Panc1 (cell line): ENCODE measurements at regions not wholly inside any gene's neighbourhood (a gene's known extent, or its start where the extent isn't known, plus 50 kb on each side); places are given as distances from the start of the nearest gene placed in this dataset.

ENCODE experiments used
- ATAC-seq: fragments of 200-7000 bp; cut with Tn5 transposase; 2 replicates; pipeline ENCODE4 v1.9.1; 2020; ENCODE audit warnings: mild to moderate bottlenecking, moderate library complexity
- BruUV-seq: library from RNA; stranded (reverse); fragments of 400-500 nt; replicated peaks from 2 replicates; lab custom pipeline; 2021; lab: Mats Ljungman, UMichigan
- CTCF ChIA-PET: fragments of 300-600 bp; sonication (Branson Sonifier 250); formaldehyde crosslinking; loops from one replicate; lab custom pipeline; 2022; ENCODE audit warnings: antibody characterized with exemption; lab: Charles Lee
- POLR2A ChIA-PET: fragments of 300-600 bp; sonication (Branson Sonifier 250); formaldehyde crosslinking; loops from one replicate; lab custom pipeline; 2022; ENCODE audit warnings: antibody characterized with exemption; lab: Charles Lee
- DNase-seq: peaks from one replicate; pipeline ENCODE4 v3.0.0-alpha.2; 2010; ENCODE audit warnings: low read depth, low spot score
- H3K27ac ChIP-seq: 2 replicates; pipeline ENCODE4 v1.5.1; 2011; ENCODE audit warnings: mild to moderate bottlenecking, low read length, inconsistent platforms
- H3K27me3 ChIP-seq: fragments of 200-500 bp; sonication (Bioruptor generic); 2 replicates; pipeline ENCODE4 v1.6.0; 2014; ENCODE audit warnings: low read length, inconsistent platforms; ENCODE audit not compliant: control insufficient read depth, insufficient read depth
- H3K36me3 ChIP-seq: fragments of 200-500 bp; sonication (Bioruptor generic); 2 replicates; pipeline ENCODE4 v1.5.1; 2014; ENCODE audit warnings: inconsistent platforms, mild to moderate bottlenecking, low read length, moderate library complexity; ENCODE audit not compliant: control insufficient read depth, insufficient read depth
- H3K4me1 ChIP-seq: 2 replicates; pipeline ENCODE4 v1.5.1; 2011; ENCODE audit warnings: inconsistent platforms, mild to moderate bottlenecking, low read length, moderate library complexity; ENCODE audit not compliant: control insufficient read depth, insufficient read depth
- H3K4me3 ChIP-seq, 2 experiments: 2 replicates each; pipeline ENCODE4 v1.5.1; 2011 to 2012; ENCODE audit warnings: low read depth in 2 of 2, low read length in 2 of 2, mild to moderate bottlenecking in 2 of 2, inconsistent platforms in 1 of 2, moderate library complexity in 1 of 2
- H3K9me3 ChIP-seq: fragments of 200-500 bp; sonication (Bioruptor generic); 2 replicates; pipeline ENCODE4 v1.5.1; 2014; ENCODE audit warnings: low read depth, mild to moderate bottlenecking, inconsistent platforms, low read length, moderate library complexity; ENCODE audit not compliant: control insufficient read depth, insufficient read depth
- POLR2AphosphoS5 ChIP-seq: IDR thresholded peaks from 2 replicates; pipeline ENCODE4 v1.6.1; 2012; ENCODE audit warnings: mild to moderate bottlenecking, low read depth, low read length, moderate library complexity
- REST ChIP-seq, 2 experiments: IDR thresholded peaks; 2 replicates each; pipeline ENCODE4 v1.6.1; 2011 to 2012; ENCODE audit warnings: low read depth in 2 of 2, control low read depth in 1 of 2, low read length in 1 of 2, mild to moderate bottlenecking in 1 of 2, moderate library complexity in 1 of 2; ENCODE audit not compliant: insufficient read depth in 1 of 2
- SIN3A ChIP-seq: IDR thresholded peaks from 2 replicates; pipeline ENCODE4 v1.6.1; 2012; ENCODE audit warnings: low read depth, mild to moderate bottlenecking, low read length, moderate library complexity, borderline replicate concordance; ENCODE audit not compliant: insufficient read depth
- TCF7L2 ChIP-seq: IDR thresholded peaks from 2 replicates; pipeline ENCODE4 v1.6.1; 2011; ENCODE audit warnings: mild to moderate bottlenecking, low read depth, low read length, inconsistent platforms
- in situ Hi-C: cut with HindIII; loops from 2 replicates; pipeline ENCODE4 v1.10.0; 2016; ENCODE audit warnings: low sequenced_read_pairs, low pct_unique_long_range_greater_than_20kb
- intact Hi-C: fragments of 100-400 bp; cut with micrococcal nuclease; formaldehyde crosslinking; loops from one replicate; pipeline ENCODE4 v1.10.0; 2022; ENCODE audit not compliant: unreplicated experiment
- TF ChIP-seq, protein P1 (sequence below): fragments of 450-650 bp; IDR thresholded peaks from 2 replicates; pipeline ENCODE4 v1.5.1; 2017; ENCODE audit warnings: mild to moderate bottlenecking

GRCh38 chr6:159501558-159501957, 191.5 kb downstream of the SOD2 start:
- ATAC-seq (no peak), DNase-seq (no peak)
- peaks cover 11% of the 10 kb centered on the region for H3K9me3 ChIP-seq
- no peaks in the 10 kb centered on the region for H3K27me3 ChIP-seq
- POLR2A ChIA-PET = no interaction called here
- no peak for TF ChIP-seq SIN3A
- TF ChIP-seq REST (IDR thresholded peaks at IDR 0.05; ENCODE audit: insufficient read depth in 1 of 2, low read depth in 2 of 2, low read length in 1 of 2) = no peak
- TF ChIP-seq, protein P1, sequence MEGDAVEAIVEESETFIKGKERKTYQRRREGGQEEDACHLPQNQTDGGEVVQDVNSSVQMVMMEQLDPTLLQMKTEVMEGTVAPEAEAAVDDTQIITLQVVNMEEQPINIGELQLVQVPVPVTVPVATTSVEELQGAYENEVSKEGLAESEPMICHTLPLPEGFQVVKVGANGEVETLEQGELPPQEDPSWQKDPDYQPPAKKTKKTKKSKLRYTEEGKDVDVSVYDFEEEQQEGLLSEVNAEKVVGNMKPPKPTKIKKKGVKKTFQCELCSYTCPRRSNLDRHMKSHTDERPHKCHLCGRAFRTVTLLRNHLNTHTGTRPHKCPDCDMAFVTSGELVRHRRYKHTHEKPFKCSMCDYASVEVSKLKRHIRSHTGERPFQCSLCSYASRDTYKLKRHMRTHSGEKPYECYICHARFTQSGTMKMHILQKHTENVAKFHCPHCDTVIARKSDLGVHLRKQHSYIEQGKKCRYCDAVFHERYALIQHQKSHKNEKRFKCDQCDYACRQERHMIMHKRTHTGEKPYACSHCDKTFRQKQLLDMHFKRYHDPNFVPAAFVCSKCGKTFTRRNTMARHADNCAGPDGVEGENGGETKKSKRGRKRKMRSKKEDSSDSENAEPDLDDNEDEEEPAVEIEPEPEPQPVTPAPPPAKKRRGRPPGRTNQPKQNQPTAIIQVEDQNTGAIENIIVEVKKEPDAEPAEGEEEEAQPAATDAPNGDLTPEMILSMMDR = no peak
- TF ChIP-seq TCF7L2 = no peak
- no peak for TF ChIP-seq POLR2AphosphoS5
- CTCF ChIA-PET = no interaction called here
- intact Hi-C loops (no loop called here), in situ Hi-C loops (no loop called here)
- no peaks in the 10 kb centered on the region for H3K36me3 ChIP-seq
- no peaks in the 10 kb centered on the region; the same call in 1 of the 2 replicates for H3K4me1 ChIP-seq
- H3K4me3 ChIP-seq = no peak overlapping the region
- H3K27ac ChIP-seq = no peak overlapping the region
- BruUV-seq = no TSS peak

DNA sequence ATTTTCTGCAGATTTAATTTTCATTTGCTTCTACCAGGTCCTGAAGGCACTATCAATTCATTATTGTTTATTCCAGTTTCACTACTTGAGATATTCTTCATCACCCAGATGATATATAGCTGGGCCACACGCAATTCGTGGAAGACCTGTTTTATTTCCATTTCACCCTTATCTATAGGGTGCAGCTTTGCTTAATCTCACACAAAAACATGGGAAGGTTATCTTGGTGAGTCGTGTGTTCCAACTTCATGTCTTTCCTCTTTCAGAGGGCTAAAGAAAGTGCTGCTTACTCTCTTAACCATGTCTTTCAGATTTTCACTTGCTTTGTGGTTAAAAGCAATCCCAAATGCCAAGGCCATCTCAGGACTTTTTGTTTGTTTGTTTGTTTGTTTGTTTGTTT, 194.0 kb downstream of the SOD2 start:
- Histone ChIP-seq H3K27me3 (no peaks in the 10 kb centered on the region), H3K27ac (no peak overlapping the region), H3K36me3 (no peaks in the 10 kb centered on the region), H3K9me3 (peaks cover 11% of the 10 kb centered on the region), H3K4me1 (no peaks in the 10 kb centered on the region; the same call in 1 of the 2 replicates), H3K4me3 (no peak overlapping the region)
- no peak for TF ChIP-seq POLR2AphosphoS5
- no peak for TF ChIP-seq SIN3A
- TF ChIP-seq REST (IDR thresholded peaks at IDR 0.05; ENCODE audit: insufficient read depth in 1 of 2, low read depth in 2 of 2, low read length in 1 of 2) = no peak
- TF ChIP-seq, protein P1 = no peak
- DNase-seq (no peak), ATAC-seq (no peak)
- CTCF ChIA-PET = no interaction called here
- intact Hi-C loops (no loop called here), in situ Hi-C loops (no loop called here)
- no TSS peak for BruUV-seq
- POLR2A ChIA-PET = no interaction called here
